Activated T-cell treated with anti-CD3 and anti-CD28 coated beads, Interleukin-2, amount 50 U/mL, for 24 hours (primary cell): ENCODE measurements at regions not wholly inside any gene's neighbourhood (a gene's known extent, or its start where the extent isn't known, plus 50 kb on each side); places are given as distances from the start of the nearest gene placed in this dataset.
"Not testable (repeated sequence)": the region's sequence is repeated elsewhere in the genome, so short reads cannot be mapped to it uniquely, and the experiment has no call there.

Experiments used
- DNase-seq: peaks from one replicate; pipeline ENCODE4 v3.0.0-alpha.2; 2020
- H3K27ac Mint-ChIP-seq: 2 replicates; pipeline ENCODE4 v1.8.0; 2020; ENCODE audit warnings: mild to moderate bottlenecking, mixed read lengths
- H3K27me3 Mint-ChIP-seq: 2 replicates; pipeline ENCODE4 v1.8.0; 2020; ENCODE audit warnings: mixed read lengths
- H3K36me3 Mint-ChIP-seq: 2 replicates; pipeline ENCODE4 v1.8.0; 2020; ENCODE audit warnings: low read depth, mixed read lengths
- H3K4me1 Mint-ChIP-seq: 2 replicates; pipeline ENCODE4 v1.8.0; 2020; ENCODE audit warnings: low read depth, mixed read lengths
- H3K4me3 Mint-ChIP-seq: 2 replicates; pipeline ENCODE4 v1.8.0; 2020; ENCODE audit warnings: mild to moderate bottlenecking, moderate library complexity, mixed read lengths
- H3K9me3 Mint-ChIP-seq: 2 replicates; pipeline ENCODE4 v1.8.0; 2020; ENCODE audit warnings: mixed read lengths

- Mint-ChIP-seq H3K4me3 (no peak overlapping the region), H3K4me1 (no peaks in the 10 kb centered on the region), H3K27ac (no peak overlapping the region), H3K9me3 (no peaks in the 10 kb centered on the region), H3K27me3 (peaks cover 15% of the 10 kb centered on the region), H3K36me3 (no peaks in the 10 kb centered on the region)
- no peak for DNase-seq
Measured at GRCh38 chr7:29619111-29619510, 55.5 kb downstream of the PRR15 start.

GRCh38 chr7:29619848-29620555 lies 56.4 kb downstream of the PRR15 start:
- H3K4me1 Mint-ChIP-seq, result no peaks in the 10 kb centered on the region
- DNase-seq, result no peak
- no peak overlapping the region for H3K27ac Mint-ChIP-seq
- H3K9me3 Mint-ChIP-seq, result no peaks in the 10 kb centered on the region
- no peaks in the 10 kb centered on the region for H3K36me3 Mint-ChIP-seq
- H3K4me3 Mint-ChIP-seq, result no peak overlapping the region
- peaks cover 16% of the 10 kb centered on the region for H3K27me3 Mint-ChIP-seq

GRCh38 chr7:29620556-29620930 lies 56.9 kb downstream of the PRR15 start:
- H3K27ac Mint-ChIP-seq, result no peak overlapping the region
- H3K36me3 Mint-ChIP-seq, result no peaks in the 10 kb centered on the region
- DNase-seq, result no peak
- no peak overlapping the region for H3K4me3 Mint-ChIP-seq
- H3K4me1 Mint-ChIP-seq, result no peaks in the 10 kb centered on the region
- H3K9me3 Mint-ChIP-seq, result no peaks in the 10 kb centered on the region
- H3K27me3 Mint-ChIP-seq, result peaks cover 19% of the 10 kb centered on the region

- no peaks in the 10 kb centered on the region for H3K9me3 Mint-ChIP-seq
- H3K27me3 Mint-ChIP-seq, result peaks cover 27% of the 10 kb centered on the region
- no peak overlapping the region for H3K27ac Mint-ChIP-seq
- H3K36me3 Mint-ChIP-seq, result no peaks in the 10 kb centered on the region
- H3K4me1 Mint-ChIP-seq, result no peaks in the 10 kb centered on the region
- H3K4me3 Mint-ChIP-seq, result no peak overlapping the region
- DNase-seq, result no peak
Measured at GRCh38 chr7:29622335-29623265, 59.0 kb downstream of the PRR15 start.

- no peak overlapping the region for H3K27ac Mint-ChIP-seq
- no peak overlapping the region for H3K4me3 Mint-ChIP-seq
- no peaks in the 10 kb centered on the region for H3K4me1 Mint-ChIP-seq
- DNase-seq, result no peak
- H3K9me3 Mint-ChIP-seq, result no peaks in the 10 kb centered on the region
- H3K27me3 Mint-ChIP-seq, result peaks cover 25% of the 10 kb centered on the region
- H3K36me3 Mint-ChIP-seq, result no peaks in the 10 kb centered on the region
Measured at GRCh38 chr7:29623973-29624372, 60.3 kb downstream of the PRR15 start.

DNA sequence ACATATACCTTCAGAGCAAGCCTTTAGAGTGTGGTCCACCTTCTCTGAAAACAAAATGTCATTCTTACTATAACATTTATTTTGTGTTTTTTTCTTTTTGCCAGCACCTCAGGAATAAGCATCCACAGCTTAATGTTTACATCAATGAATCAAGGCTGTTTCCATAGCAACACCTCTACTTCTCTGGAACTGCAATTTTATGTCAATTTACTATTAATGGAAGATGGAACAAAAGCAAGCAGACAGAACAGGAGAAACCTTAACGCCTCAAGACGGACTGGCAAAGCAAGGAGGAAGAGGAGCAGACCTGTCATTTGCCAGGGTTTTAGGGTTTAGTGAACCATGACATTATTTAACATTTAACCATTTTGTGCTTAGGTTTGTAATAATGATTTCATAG lies 63.1 kb downstream of the PRR15 start:
- Mint-ChIP-seq H3K27ac (no peak overlapping the region), H3K36me3 (no peaks in the 10 kb centered on the region), H3K9me3 (no peaks in the 10 kb centered on the region), H3K27me3 (peaks cover 25% of the 10 kb centered on the region), H3K4me1 (no peaks in the 10 kb centered on the region), H3K4me3 (no peak overlapping the region)
- no peak for DNase-seq

DNA sequence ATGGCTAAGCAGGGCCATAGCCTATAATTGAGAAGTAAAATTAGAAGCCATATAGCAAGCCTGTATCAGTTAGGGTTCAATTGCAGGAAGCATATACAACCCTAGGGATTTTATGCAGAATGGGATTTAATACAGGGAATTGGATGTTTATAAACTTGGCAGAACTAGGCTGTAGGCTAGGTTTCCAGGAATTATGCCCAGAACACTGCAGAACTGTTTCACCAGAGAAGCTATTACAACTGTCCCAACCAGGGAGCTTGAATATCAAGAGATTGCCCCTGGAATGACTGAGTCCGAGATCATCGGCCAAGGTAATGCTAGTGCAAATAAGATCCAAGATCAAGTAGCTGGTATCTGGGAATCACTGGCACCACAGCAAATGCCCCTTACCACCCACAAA lies 64.0 kb downstream of the PRR15 start:
- Mint-ChIP-seq H3K4me1 (no peaks in the 10 kb centered on the region), H3K36me3 (no peaks in the 10 kb centered on the region), H3K27ac (no peak overlapping the region), H3K9me3 (no peaks in the 10 kb centered on the region), H3K4me3 (no peak overlapping the region), H3K27me3 (peaks cover 25% of the 10 kb centered on the region)
- no peak for DNase-seq

- no peak overlapping the region for H3K27ac Mint-ChIP-seq
- DNase-seq, result no peak
- H3K9me3 Mint-ChIP-seq, result no peaks in the 10 kb centered on the region
- H3K4me1 Mint-ChIP-seq, result no peaks in the 10 kb centered on the region
- no peak overlapping the region for H3K4me3 Mint-ChIP-seq
- H3K27me3 Mint-ChIP-seq, result peaks cover 21% of the 10 kb centered on the region
- no peaks in the 10 kb centered on the region for H3K36me3 Mint-ChIP-seq
Measured at GRCh38 chr7:29629507-29629906, 65.9 kb downstream of the PRR15 start.

GRCh38 chr7:29635067-29636008 lies 71.7 kb downstream of the PRR15 start:
- H3K9me3 Mint-ChIP-seq, H3K4me1 Mint-ChIP-seq, H3K27me3 Mint-ChIP-seq, H3K36me3 Mint-ChIP-seq, H3K4me3 Mint-ChIP-seq, H3K27ac Mint-ChIP-seq, DNase-seq: not testable (repeated sequence)

- no peak overlapping the region for H3K4me3 Mint-ChIP-seq
- no peaks in the 10 kb centered on the region for H3K4me1 Mint-ChIP-seq
- no peak for DNase-seq
- no peaks in the 10 kb centered on the region for H3K27me3 Mint-ChIP-seq
- no peak overlapping the region for H3K27ac Mint-ChIP-seq
- no peaks in the 10 kb centered on the region for H3K9me3 Mint-ChIP-seq
- H3K36me3 Mint-ChIP-seq, result no peaks in the 10 kb centered on the region
Measured at GRCh38 chr7:29636009-29636351, 72.3 kb downstream of the PRR15 start.

DNA sequence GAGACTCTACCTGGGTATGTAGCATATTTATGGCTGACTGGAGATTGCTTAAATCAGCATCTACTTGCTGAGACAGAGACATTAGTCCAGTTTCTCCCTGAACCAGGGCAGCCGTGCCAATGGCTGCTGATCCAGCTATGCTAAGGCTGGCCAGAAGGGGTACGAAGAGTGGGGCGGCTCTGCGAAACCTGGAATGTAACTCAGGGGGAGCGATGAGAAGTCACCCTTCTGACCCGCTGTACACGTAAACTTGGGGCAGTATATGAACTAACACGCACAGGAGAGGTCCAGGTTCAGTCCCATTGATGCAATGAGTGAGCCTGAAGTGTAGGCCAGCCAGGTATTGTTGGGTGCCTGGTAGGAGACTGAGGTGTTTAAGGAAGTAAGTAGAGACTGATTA lies 73.7 kb downstream of the PRR15 start:
- no peak for DNase-seq
- Mint-ChIP-seq H3K9me3 (no peaks in the 10 kb centered on the region), H3K36me3 (no peaks in the 10 kb centered on the region), H3K4me3 (no peak overlapping the region), H3K4me1 (no peaks in the 10 kb centered on the region), H3K27ac (no peak overlapping the region), H3K27me3 (no peaks in the 10 kb centered on the region)

DNA sequence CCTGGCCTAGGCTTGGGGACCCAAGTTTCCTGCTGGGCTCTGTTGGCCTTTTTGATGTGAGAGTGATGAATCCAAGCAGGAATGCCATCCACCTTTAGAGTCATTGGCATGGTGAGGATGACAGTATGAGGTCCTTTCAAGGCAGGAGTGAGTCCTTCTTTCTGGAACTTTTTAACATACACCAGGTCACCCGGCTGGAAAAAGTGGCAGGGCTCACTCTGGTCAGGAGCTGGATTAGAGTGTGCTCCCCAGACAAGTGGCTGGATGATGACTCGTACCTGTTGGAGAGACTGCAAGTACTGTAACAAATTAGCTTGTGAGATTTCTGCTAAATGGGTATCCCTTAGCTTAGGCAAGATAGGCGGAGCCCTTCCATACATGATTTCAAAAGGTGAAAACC lies 75.2 kb downstream of the PRR15 start:
- not testable (repeated sequence) for H3K27ac Mint-ChIP-seq, H3K36me3 Mint-ChIP-seq, H3K4me3 Mint-ChIP-seq, H3K27me3 Mint-ChIP-seq, H3K9me3 Mint-ChIP-seq, H3K4me1 Mint-ChIP-seq, DNase-seq

- H3K36me3 Mint-ChIP-seq, result no peaks in the 10 kb centered on the region
- DNase-seq, result no peak
- H3K27ac Mint-ChIP-seq, result no peak overlapping the region
- no peak overlapping the region for H3K4me3 Mint-ChIP-seq
- H3K27me3 Mint-ChIP-seq, result no peaks in the 10 kb centered on the region
- H3K4me1 Mint-ChIP-seq, result no peaks in the 10 kb centered on the region
- no peaks in the 10 kb centered on the region for H3K9me3 Mint-ChIP-seq
Measured at GRCh38 chr7:29639386-29639785, 75.8 kb downstream of the PRR15 start.

GRCh38 chr7:29639886-29640595 lies 76.4 kb downstream of the PRR15 start:
- Mint-ChIP-seq H3K36me3 (no peaks in the 10 kb centered on the region), H3K27ac (no peak overlapping the region), H3K4me3 (no peak overlapping the region), H3K4me1 (no peaks in the 10 kb centered on the region), H3K9me3 (no peaks in the 10 kb centered on the region), H3K27me3 (no peaks in the 10 kb centered on the region)
- DNase-seq, result no peak
